HFF-Myc (cell line): ENCODE measurements at regions not wholly inside any gene's neighbourhood (a gene's known extent, or its start where the extent isn't known, plus 50 kb on each side); places are given as distances from the start of the nearest gene placed in this dataset.

Experiments
- DNase-seq: peaks from one replicate; pipeline ENCODE4 v3.0.0-alpha.2; 2011; ENCODE audit warnings: low read depth; ENCODE audit errors: extremely low read depth
- H3K4me3 ChIP-seq: replicated peaks from 2 replicates; pipeline ENCODE4 v1.5.1; 2011; ENCODE audit warnings: low read depth, mild to moderate bottlenecking, control low read depth, low read length
- CTCF ChIP-seq: IDR thresholded peaks from 2 replicates; pipeline ENCODE4 v1.5.1; 2012; ENCODE audit warnings: mild to moderate bottlenecking, low read depth, low read length, control low read depth; ENCODE audit errors: missing control alignments

- no peak for DNase-seq
- TF ChIP-seq CTCF: no peak
- no peak overlapping the region for H3K4me3 ChIP-seq
Observed at GRCh38 chr12:98274430-98275130, 240.8 kb upstream of the TMPO start.

- no peak for DNase-seq
- H3K4me3 ChIP-seq: no peak overlapping the region
Observed at GRCh38 chr12:98275131-98275475, 240.3 kb upstream of the TMPO start.

GRCh38 chr12:98280152-98280551 lies 235.2 kb upstream of the TMPO start:
- no peak for TF ChIP-seq CTCF
- H3K4me3 ChIP-seq: no peak overlapping the region
- no peak for DNase-seq

More at GRCh38 chr12:98275131-98275475, 240.3 kb upstream of the TMPO start:
- no peak for TF ChIP-seq CTCF

- no peak overlapping the region for H3K4me3 ChIP-seq
- no peak for TF ChIP-seq CTCF
- DNase-seq: no peak
Observed at GRCh38 chr12:98280621-98281020, 234.8 kb upstream of the TMPO start.

- no peak for DNase-seq
- TF ChIP-seq CTCF: no peak
Observed at GRCh38 chr12:98291828-98292227, 223.6 kb upstream of the TMPO start.

GRCh38 chr12:98294051-98294805 lies 221.2 kb upstream of the TMPO start:
- DNase-seq: no peak
- TF ChIP-seq CTCF: no peak
- no peak overlapping the region for H3K4me3 ChIP-seq

More at GRCh38 chr12:98291828-98292227, 223.6 kb upstream of the TMPO start:
- no peak overlapping the region for H3K4me3 ChIP-seq
